CD4-positive, CD25-positive, alpha-beta regulatory T cell (primary cell): ENCODE measurements at regions not wholly inside any gene's neighbourhood (a gene's known extent, or its start where the extent isn't known, plus 50 kb on each side); places are given as distances from the start of the nearest gene placed in this dataset.
A peak's percentile ranks its signal among the peaks of the same experiment; 100 is the strongest.

Experiments used
- ATAC-seq, 2 donors: fragments of 150-1000 bp; cut with Tn5 transposase; one replicate each; pipeline ENCODE4 v1.10.0; 2021; ENCODE audit warnings: low read depth in 2 of 2, moderate number of reproducible peaks in 2 of 2, moderate library complexity in 1 of 2
- DNase-seq, 3 donors: peaks; one replicate each; pipeline versions ENCODE4 v3.0.0 to v3.0.0-alpha.2; 2012 to 2022; ENCODE audit warnings: mixed read lengths in 1 of 3
- H3K27ac ChIP-seq: one replicate; pipeline ENCODE4 v1.7.0; 2013; ENCODE audit warnings: mild to moderate bottlenecking, low read length; ENCODE audit not compliant: insufficient read depth, poor library complexity, severe bottlenecking
- H3K27me3 ChIP-seq: one replicate; pipeline ENCODE4 v1.7.0; 2013; ENCODE audit warnings: low read length; ENCODE audit not compliant: control insufficient read depth, insufficient read depth
- H3K36me3 ChIP-seq: one replicate; pipeline ENCODE4 v1.7.0; 2013; ENCODE audit warnings: mild to moderate bottlenecking, low read length, moderate library complexity; ENCODE audit not compliant: control insufficient read depth, insufficient read depth
- H3K4me1 ChIP-seq: 2 replicates; pipeline ENCODE4 v1.7.0; 2013; ENCODE audit warnings: mild to moderate bottlenecking, low read length; ENCODE audit not compliant: insufficient read depth, control insufficient read depth, poor library complexity, severe bottlenecking
- H3K4me3 ChIP-seq: one replicate; pipeline ENCODE4 v1.7.0; 2013; ENCODE audit warnings: low read depth, mild to moderate bottlenecking, low read length, moderate library complexity
- H3K9me3 ChIP-seq, 2 experiments: 1 replicate in 1 of 2; 2 replicates in 1 of 2; pipeline ENCODE4 v1.7.0; 2013; ENCODE audit warnings: low read length in 2 of 2, mild to moderate bottlenecking in 1 of 2, moderate library complexity in 1 of 2; ENCODE audit not compliant: control insufficient read depth in 2 of 2
- H3K27ac Mint-ChIP-seq, 3 donors: one replicate each; pipeline ENCODE4 v1.8.0; 2020 to 2022; ENCODE audit warnings: mild to moderate bottlenecking in 3 of 3, mixed read lengths in 3 of 3, moderate library complexity in 2 of 3
- H3K27me3 Mint-ChIP-seq: one replicate; pipeline ENCODE4 v1.8.0; 2022; ENCODE audit warnings: mild to moderate bottlenecking, mixed read lengths
- H3K36me3 Mint-ChIP-seq: one replicate; pipeline ENCODE4 v1.8.0; 2020; ENCODE audit warnings: mixed read lengths
- H3K4me1 Mint-ChIP-seq, 4 donors: one replicate each; pipeline ENCODE4 v1.8.0; 2020 to 2022; ENCODE audit warnings: mixed read lengths in 4 of 4, mild to moderate bottlenecking in 1 of 4
- H3K4me3 Mint-ChIP-seq, 4 donors: one replicate each; pipeline ENCODE4 v1.8.0; 2020 to 2022; ENCODE audit warnings: mild to moderate bottlenecking in 4 of 4, mixed read lengths in 4 of 4, moderate library complexity in 3 of 4
- H3K9me3 Mint-ChIP-seq, 7 donors: one replicate each; pipeline ENCODE4 v1.8.0; 2020 to 2022; ENCODE audit warnings: mixed read lengths in 7 of 7, mild to moderate bottlenecking in 3 of 7, moderate library complexity in 2 of 7

DNA sequence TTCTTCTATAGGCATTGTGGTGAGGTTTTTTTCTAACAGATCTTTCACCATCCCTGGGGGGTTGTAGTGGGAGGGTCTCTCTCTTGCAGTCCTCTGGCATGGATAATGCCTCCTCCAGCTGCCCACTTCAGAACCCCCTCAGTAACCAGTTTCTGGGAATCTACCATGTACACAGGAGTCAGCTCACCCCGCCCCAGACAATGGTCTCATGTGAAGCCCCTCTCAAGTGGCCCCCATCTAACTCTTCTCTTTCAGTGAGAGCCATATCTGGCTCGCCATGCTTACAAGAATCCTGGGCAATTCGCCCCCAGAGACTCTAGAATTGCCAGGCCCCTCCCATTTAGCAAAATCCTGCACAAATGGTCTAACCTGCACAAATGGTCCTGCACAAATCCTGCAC lies 144.4 kb upstream of the FSTL4 start:
- DNase-seq = no peak
- Histone ChIP-seq H3K4me1 (no peaks in the 10 kb centered on the region), H3K36me3 (no peaks in the 10 kb centered on the region), H3K27ac (no peak overlapping the region), H3K4me3 (no peak overlapping the region), H3K27me3 (no peaks in the 10 kb centered on the region), H3K9me3 (no peaks in the 10 kb centered on the region)
- H3K27ac Mint-ChIP-seq = no peak overlapping the region
- H3K4me3 Mint-ChIP-seq = no peak overlapping the region
- H3K9me3 Mint-ChIP-seq = peaks cover 0 to 1% (median 0%) of the 10 kb centered on the region in 7 donors
- H3K4me1 Mint-ChIP-seq = no peaks in the 10 kb centered on the region
- no peaks in the 10 kb centered on the region for H3K36me3 Mint-ChIP-seq
- H3K27me3 Mint-ChIP-seq = no peaks in the 10 kb centered on the region
- no peak for ATAC-seq

GRCh38 chr5:133756036-133756435 lies 143.7 kb upstream of the FSTL4 start:
- ATAC-seq (no peak), DNase-seq (no peak)
- peaks cover 4% of the 10 kb centered on the region for H3K27me3 Mint-ChIP-seq
- H3K4me1 Mint-ChIP-seq = no peaks in the 10 kb centered on the region
- Histone ChIP-seq H3K36me3 (no peaks in the 10 kb centered on the region), H3K4me3 (no peak overlapping the region), H3K27me3 (no peaks in the 10 kb centered on the region), H3K4me1 (no peaks in the 10 kb centered on the region), H3K9me3 (no peaks in the 10 kb centered on the region), H3K27ac (no peak overlapping the region)
- H3K4me3 Mint-ChIP-seq = no peak overlapping the region
- peaks cover 0 to 1% (median 0%) of the 10 kb centered on the region in 7 donors for H3K9me3 Mint-ChIP-seq
- no peak overlapping the region for H3K27ac Mint-ChIP-seq
- no peaks in the 10 kb centered on the region for H3K36me3 Mint-ChIP-seq

DNA sequence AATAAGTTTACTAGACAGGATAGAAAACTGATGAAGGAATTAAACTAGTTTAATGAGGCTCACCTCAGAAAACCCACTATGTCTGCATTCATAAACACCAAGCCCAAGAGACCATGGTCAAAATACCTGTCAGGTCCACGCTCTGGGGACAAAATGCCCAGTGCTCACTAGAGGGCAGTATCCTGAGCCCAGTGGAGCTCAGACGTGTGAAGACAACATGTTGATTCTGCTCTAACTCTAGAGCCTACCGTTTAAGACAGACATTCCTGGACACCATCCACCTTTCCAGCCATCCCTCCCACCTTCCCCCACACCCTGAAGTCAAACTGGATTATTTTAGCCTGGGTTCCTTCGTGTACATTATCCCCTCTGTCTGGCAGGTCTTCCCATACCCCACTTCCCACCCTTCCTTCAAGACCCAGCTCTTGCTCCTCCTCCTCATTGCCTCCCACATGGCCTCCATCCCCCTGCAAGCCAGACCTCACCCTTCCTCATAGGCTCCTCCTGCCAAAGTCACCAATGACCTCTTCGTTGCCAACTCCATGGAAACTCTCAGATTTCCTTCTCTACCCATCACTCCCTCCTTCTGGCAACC lies 142.3 kb upstream of the FSTL4 start:
- peaks cover 8% of the 10 kb centered on the region for H3K27me3 Mint-ChIP-seq
- no peak for ATAC-seq

GRCh38 chr5:133753856-133754255 lies 141.5 kb upstream of the FSTL4 start:
- no peak for ATAC-seq
- Histone ChIP-seq H3K27me3 (no peaks in the 10 kb centered on the region), H3K27ac (no peak overlapping the region), H3K4me1 (no peaks in the 10 kb centered on the region), H3K4me3 (no peak overlapping the region), H3K9me3 (no peaks in the 10 kb centered on the region), H3K36me3 (no peaks in the 10 kb centered on the region)
- no peak overlapping the region for H3K27ac Mint-ChIP-seq
- H3K27me3 Mint-ChIP-seq = peaks cover 11% of the 10 kb centered on the region
- no peaks in the 10 kb centered on the region for H3K36me3 Mint-ChIP-seq
- no peaks in the 10 kb centered on the region for H3K9me3 Mint-ChIP-seq
- H3K4me1 Mint-ChIP-seq = no peaks in the 10 kb centered on the region
- H3K4me3 Mint-ChIP-seq = no peak overlapping the region
- DNase-seq = no peak

More for the DNA sequence above, 142.3 kb upstream of the FSTL4 start:
- Mint-ChIP-seq H3K4me1 (no peaks in the 10 kb centered on the region), H3K36me3 (no peaks in the 10 kb centered on the region), H3K4me3 (no peak overlapping the region), H3K9me3 (peaks cover 0 to 1% (median 0%) of the 10 kb centered on the region in 7 donors), H3K27ac (peak overlapping the region in 1 of 3 donors; percentile 39)
- H3K27me3 ChIP-seq = no peaks in the 10 kb centered on the region
- no peak overlapping the region for H3K4me3 ChIP-seq
- H3K27ac ChIP-seq = no peak overlapping the region
- H3K36me3 ChIP-seq = no peaks in the 10 kb centered on the region
- no peaks in the 10 kb centered on the region for H3K4me1 ChIP-seq
- peak in 1 of 3 donors; percentile 38 for DNase-seq
- H3K9me3 ChIP-seq = no peaks in the 10 kb centered on the region

- Histone ChIP-seq H3K9me3 (no peaks in the 10 kb centered on the region), H3K27ac (no peak overlapping the region), H3K4me1 (no peaks in the 10 kb centered on the region), H3K27me3 (no peaks in the 10 kb centered on the region), H3K36me3 (no peaks in the 10 kb centered on the region), H3K4me3 (no peak overlapping the region)
- H3K27ac Mint-ChIP-seq = no peak overlapping the region
- no peaks in the 10 kb centered on the region for H3K36me3 Mint-ChIP-seq
- H3K27me3 Mint-ChIP-seq = peaks cover 20% of the 10 kb centered on the region
- no peak for ATAC-seq
- H3K9me3 Mint-ChIP-seq = peaks cover 0 to 1% (median 0%) of the 10 kb centered on the region in 7 donors
- H3K4me1 Mint-ChIP-seq = no peaks in the 10 kb centered on the region
- H3K4me3 Mint-ChIP-seq = no peak overlapping the region
- no peak for DNase-seq
Observed at GRCh38 chr5:133751846-133752245, 139.5 kb upstream of the FSTL4 start.

- Histone ChIP-seq H3K27ac (no peak overlapping the region), H3K4me1 (no peaks in the 10 kb centered on the region), H3K36me3 (no peaks in the 10 kb centered on the region), H3K27me3 (no peaks in the 10 kb centered on the region), H3K4me3 (no peak overlapping the region), H3K9me3 (no peaks in the 10 kb centered on the region)
- H3K36me3 Mint-ChIP-seq = no peaks in the 10 kb centered on the region
- ATAC-seq = no peak
- H3K27ac Mint-ChIP-seq = no peak overlapping the region
- H3K4me1 Mint-ChIP-seq = no peaks in the 10 kb centered on the region
- peaks cover 20% of the 10 kb centered on the region for H3K27me3 Mint-ChIP-seq
- no peak for DNase-seq
- H3K9me3 Mint-ChIP-seq = peaks cover 0 to 1% (median 0%) of the 10 kb centered on the region in 7 donors
- no peak overlapping the region for H3K4me3 Mint-ChIP-seq
Observed at GRCh38 chr5:133751421-133751820, 139.1 kb upstream of the FSTL4 start.

- Histone ChIP-seq H3K4me3 (no peak overlapping the region), H3K27me3 (no peaks in the 10 kb centered on the region), H3K9me3 (no peaks in the 10 kb centered on the region), H3K4me1 (no peaks in the 10 kb centered on the region), H3K36me3 (no peaks in the 10 kb centered on the region), H3K27ac (no peak overlapping the region)
- DNase-seq (no peak), ATAC-seq (no peak)
- Mint-ChIP-seq H3K36me3 (no peaks in the 10 kb centered on the region), H3K4me1 (no peaks in the 10 kb centered on the region), H3K27me3 (peaks cover 20% of the 10 kb centered on the region), H3K27ac (no peak overlapping the region), H3K4me3 (no peak overlapping the region), H3K9me3 (peaks cover 0 to 1% (median 0%) of the 10 kb centered on the region in 7 donors)
Observed at GRCh38 chr5:133750856-133751255, 138.5 kb upstream of the FSTL4 start.

DNA sequence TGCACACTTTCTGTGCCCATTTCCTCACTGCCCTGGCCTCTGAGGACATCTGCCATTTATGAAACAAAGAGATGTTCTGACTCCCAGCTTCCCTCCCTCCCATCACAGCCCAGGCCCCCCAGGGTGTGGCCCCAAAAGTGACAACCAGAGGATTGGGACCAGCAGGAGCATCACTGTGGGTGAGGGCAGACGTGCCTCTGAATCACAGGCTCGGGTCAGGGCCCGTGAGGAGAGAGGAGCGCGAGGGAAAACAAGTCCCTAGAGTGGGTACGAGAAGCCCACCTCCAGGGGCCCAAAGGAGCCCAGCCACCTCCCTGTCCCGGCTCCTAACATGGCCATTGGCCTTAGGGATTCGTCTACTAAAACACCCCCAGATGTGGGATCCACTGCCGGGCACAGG lies 138.0 kb upstream of the FSTL4 start:
- Mint-ChIP-seq H3K4me3 (no peak overlapping the region), H3K4me1 (no peaks in the 10 kb centered on the region), H3K27ac (no peak overlapping the region), H3K36me3 (no peaks in the 10 kb centered on the region), H3K9me3 (peaks cover 0 to 1% (median 0%) of the 10 kb centered on the region in 7 donors), H3K27me3 (peaks cover 20% of the 10 kb centered on the region)
- no peak for DNase-seq
- no peak overlapping the region for H3K4me3 ChIP-seq
- no peaks in the 10 kb centered on the region for H3K9me3 ChIP-seq
- H3K27me3 ChIP-seq = no peaks in the 10 kb centered on the region
- no peaks in the 10 kb centered on the region for H3K36me3 ChIP-seq
- no peak for ATAC-seq
- H3K4me1 ChIP-seq = no peaks in the 10 kb centered on the region
- no peak overlapping the region for H3K27ac ChIP-seq
